NCI-H2081 (cell line): ENCODE measurements at regions not wholly inside any gene's neighbourhood (a gene's known extent, or its start where the extent isn't known, plus 50 kb on each side); places are given as distances from the start of the nearest gene placed in this dataset.
A peak's percentile ranks its signal among the peaks of the same experiment; 100 is the strongest.

Experiments
- DNase-seq, 2 experiments: peaks; one replicate each; lab custom pipeline; 2025; lab: John Stamatoyannopoulos, UW

DNA sequence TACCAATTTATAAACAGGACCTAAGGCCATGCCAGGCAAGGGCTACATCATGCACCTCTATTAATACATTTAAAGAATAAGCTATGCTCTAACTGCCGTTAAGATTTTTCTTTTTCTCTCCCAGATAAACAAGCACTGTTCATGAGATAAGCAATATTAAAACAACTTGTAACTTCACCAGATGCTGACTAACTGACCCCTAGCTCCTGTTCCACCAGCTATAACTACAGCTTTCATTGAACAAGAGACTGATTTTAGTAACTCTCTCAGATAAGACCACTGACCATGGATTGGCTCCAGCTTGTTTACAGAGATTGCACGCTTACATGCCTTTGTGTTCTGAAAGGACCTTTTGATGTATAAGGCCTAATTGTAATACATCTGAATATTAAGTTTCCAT is 540.7 kb upstream of the NECTIN3 start:
- no peak for DNase-seq

GRCh38 chr3:110533089-110533488 is 538.5 kb upstream of the NECTIN3 start:
- no peak for DNase-seq

GRCh38 chr3:110542552-110543150 is 529.0 kb upstream of the NECTIN3 start:
- no peak for DNase-seq

DNA sequence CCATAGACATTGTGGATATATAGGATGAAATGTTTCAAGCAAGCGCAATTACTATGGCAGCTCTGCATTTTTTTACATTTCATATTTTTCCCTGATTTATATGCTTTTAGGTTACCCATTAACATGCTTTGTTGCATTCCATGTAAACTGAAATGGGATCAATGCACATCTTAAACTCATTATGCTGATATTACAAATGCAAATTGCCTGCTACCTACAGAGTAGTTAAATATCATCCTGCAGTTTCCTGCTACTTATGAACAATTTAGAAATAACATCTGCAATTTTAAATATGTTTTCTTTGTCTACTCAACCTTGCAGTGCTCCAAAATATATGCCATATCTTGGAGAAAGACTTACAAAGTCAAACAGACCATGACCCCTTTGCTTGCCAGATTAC is 526.9 kb upstream of the NECTIN3 start:
- DNase-seq: peak in 1 of 2 experiments; percentile 17

GRCh38 chr3:110550511-110550910 is 521.1 kb upstream of the NECTIN3 start:
- DNase-seq: no peak

GRCh38 chr3:110562621-110563020 is 509.0 kb upstream of the NECTIN3 start:
- DNase-seq: no peak

DNA sequence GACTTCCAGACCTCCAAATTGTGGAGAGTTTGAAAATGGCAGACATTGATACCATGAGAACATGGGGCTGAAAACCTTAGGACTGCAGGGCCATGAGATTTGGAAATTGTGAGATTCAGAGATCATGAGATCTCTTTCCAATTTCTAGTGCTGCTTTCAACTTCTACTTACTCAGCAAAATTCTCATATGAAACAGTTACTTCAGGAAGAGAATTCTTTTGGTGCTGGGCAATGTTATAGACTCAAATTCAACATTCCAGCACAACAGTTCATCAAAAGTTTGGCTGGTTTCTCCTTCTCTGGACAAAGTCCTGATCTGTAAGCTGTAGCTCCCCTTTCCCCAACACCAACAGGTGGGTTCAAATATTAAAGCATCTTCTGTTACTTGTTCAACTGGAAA is 506.9 kb upstream of the NECTIN3 start:
- no peak for DNase-seq

GRCh38 chr3:110567029-110567428 is 504.6 kb upstream of the NECTIN3 start:
- DNase-seq: no peak

GRCh38 chr3:110568246-110568645 is 503.4 kb upstream of the NECTIN3 start:
- DNase-seq: no peak

DNA sequence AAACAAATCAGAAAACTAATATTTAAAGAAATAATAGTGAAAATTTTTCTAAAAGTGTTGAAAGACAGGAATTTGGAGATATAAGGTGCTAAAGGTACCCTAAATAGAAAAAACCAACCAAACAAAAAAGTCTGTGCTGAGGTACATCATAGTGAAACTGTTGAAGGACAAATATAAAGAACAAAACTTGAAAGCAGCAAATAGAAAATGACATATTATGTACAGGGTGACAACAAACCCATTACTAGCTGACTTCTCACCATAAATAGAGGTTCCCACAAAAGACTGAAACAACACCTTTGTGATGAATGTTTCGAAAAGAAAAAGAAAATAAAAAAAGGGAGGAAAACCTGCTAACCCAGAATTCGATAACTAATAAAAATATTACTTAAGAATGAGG is 502.5 kb upstream of the NECTIN3 start:
- no peak for DNase-seq

DNA sequence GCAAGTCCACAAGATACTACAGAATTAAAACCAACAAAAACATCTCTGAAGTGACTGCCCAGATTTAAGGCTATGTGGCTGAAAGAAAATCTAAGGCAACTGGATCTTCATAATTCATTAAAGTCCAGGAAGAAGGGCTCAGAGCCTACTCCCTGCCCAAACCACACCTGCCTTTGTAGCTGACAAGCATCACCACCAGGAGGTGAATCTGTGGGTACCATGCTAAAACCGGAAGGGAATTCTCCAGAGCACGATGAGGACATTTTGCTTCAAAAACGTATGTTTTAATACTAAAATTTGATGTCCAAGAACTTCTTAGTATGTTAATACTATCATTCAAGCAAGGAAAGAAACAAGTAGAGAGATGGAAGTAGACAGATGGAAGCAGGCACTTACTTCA is 495.9 kb upstream of the NECTIN3 start:
- DNase-seq: no peak

- peak in 1 of 2 experiments; percentile 6 for DNase-seq
Measured at GRCh38 chr3:110576960-110577359, 494.7 kb upstream of the NECTIN3 start.

DNA sequence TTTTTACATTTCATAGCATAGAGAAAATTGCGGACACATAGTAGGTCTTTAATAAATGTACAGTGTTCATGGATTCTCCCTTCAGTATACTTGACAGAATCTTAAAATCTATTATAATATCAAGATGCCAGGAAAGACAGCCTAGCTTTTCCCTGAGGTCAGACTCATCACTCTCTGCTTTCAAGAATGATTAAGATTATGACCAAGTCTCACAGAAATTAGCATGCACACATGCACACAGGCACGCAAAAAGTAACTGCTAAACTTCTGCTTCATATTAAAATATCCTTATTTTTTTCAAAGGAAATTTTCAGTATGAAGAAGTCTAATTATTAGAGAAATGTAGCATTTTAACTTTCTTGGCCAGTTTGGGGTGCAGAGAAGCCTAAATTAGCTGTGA is 493.8 kb upstream of the NECTIN3 start:
- no peak for DNase-seq

- DNase-seq: peak in 1 of 2 experiments; percentile 31
Measured at GRCh38 chr3:110579840-110580550, 491.6 kb upstream of the NECTIN3 start.

DNA sequence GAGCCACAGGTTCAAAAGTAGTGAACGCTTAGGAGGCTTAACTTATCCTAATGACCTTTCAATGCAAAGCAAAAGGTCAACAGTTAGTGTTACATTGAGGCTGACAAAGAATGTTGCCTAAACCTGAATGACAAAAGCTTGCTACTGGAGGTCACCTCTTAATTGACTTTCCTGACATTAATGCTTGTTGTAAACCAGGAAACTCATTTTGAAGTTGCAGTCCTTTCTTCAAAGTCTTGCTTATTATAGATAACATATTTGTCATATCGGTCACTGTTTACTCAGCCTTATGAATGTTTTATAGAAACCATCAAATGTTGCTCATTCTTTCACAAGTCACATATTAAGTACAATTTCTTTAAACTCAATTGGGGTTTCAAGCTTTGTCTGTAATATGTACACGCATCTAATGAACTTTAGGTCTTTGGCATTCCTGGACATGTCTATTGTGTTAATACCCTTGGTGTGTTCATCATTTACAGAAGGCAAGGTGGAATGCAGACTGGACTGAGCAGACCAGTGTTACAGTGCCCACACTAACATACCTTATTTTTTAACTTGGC is 488.2 kb upstream of the NECTIN3 start:
- DNase-seq: no peak

DNA sequence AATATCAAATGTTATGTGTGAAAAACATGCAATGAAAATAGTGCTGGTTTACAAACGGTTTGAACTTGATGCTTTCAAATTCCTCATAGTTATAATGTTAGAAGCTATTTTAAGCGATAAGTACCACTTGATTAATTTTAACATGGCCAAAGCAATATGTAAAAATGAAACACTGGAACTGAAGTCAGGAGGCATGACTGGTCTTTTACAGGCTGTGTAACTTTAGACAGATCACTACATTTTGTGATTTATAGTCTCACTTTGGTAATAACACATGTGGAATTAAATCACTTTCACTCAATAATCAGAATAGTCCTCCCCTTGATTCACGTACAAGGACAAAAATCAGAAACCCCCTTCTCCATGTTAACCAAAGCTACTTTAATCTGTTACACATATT is 482.7 kb upstream of the NECTIN3 start:
- DNase-seq: no peak

DNA sequence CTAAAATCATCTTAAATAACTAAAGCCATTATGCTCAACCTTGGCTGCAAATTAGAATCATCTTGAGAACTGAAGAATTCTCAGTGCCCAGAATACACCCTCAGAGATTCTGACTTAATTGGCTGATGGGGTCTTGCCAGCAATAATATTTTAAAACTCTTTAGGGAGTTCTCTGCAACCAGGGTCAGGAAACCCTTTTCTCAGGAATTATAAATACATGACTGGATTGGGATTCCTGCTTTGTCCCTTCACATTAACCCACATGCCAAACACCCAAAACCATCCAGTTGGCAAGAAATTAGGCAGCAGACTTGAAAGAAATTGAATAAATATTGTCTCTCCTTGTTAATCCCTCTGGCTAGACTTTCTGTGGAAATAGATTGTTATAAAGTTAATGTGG is 482.3 kb upstream of the NECTIN3 start:
- DNase-seq: no peak

- no peak for DNase-seq
Measured at GRCh38 chr3:110593749-110594148, 477.9 kb upstream of the NECTIN3 start.

- DNase-seq: no peak
Measured at GRCh38 chr3:110598847-110599490, 472.6 kb upstream of the NECTIN3 start.

- no peak for DNase-seq
Measured at GRCh38 chr3:110608566-110608965, 463.1 kb upstream of the NECTIN3 start.

DNA sequence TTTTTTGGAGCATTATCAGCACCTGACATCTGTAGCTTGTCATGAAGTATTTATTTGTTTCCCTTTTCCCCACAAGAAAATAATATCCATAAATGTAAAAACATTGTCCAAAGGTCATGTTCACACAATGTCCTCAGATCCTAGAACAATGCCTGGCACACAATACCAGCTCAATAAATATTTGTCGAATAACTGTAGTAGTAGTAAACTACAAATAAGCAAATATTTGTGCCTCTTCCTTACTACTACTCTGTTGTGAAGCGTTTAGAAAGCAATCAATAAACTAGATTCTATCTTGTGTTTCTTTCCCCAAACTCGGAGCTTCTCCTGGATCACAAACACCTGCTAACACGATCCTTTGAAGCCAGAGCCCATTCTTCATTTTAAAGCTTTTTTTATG is 459.6 kb upstream of the NECTIN3 start:
- no peak for DNase-seq

GRCh38 chr3:110614186-110614585 is 457.4 kb upstream of the NECTIN3 start:
- DNase-seq: no peak

DNA sequence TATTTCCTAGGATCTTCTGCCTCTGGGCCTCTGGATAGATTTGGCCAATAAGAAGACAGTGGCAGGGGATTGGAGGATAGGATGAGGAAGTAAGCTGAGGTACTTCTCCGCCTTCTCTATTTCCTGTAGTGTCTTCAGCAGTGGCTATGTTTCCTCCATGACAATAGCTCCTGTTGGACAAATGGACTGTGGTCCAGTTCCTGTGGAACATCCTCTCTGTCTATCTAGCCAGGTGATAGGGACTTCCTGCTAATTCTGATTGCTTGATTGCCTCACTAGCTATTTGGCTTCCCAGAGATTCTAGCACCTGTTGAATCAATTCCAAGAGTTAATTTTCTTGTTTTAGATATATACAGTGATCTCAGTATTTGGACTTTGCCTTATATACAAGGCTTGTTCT is 456.2 kb upstream of the NECTIN3 start:
- no peak for DNase-seq
